Heart right ventricle (tissue), 16 donors: ENCODE measurements at regions not wholly inside any gene's neighbourhood (a gene's known extent, or its start where the extent isn't known, plus 50 kb on each side); places are given as distances from the start of the nearest gene placed in this dataset.

Source experiments
- ATAC-seq, 8 donors: fragments of 200-7000 bp; cut with Tn5 transposase; one replicate each; pipeline ENCODE4 v1.9.1; 2020; ENCODE audit warnings: mild to moderate bottlenecking in 8 of 8, moderate library complexity in 8 of 8, moderate number of reproducible peaks in 1 of 8
- DNase-seq, 2 donors: peaks; one replicate each; pipeline ENCODE4 v3.0.0-alpha.2; 2020
- H3K27ac ChIP-seq, 10 donors: fragments of 200-600 bp; sonication (generic) in 2 of 10; one replicate each; pipeline versions ENCODE4 v1.5.0 to v1.8.0; 2020 to 2022; ENCODE audit warnings: mild to moderate bottlenecking in 3 of 10
- H3K27me3 ChIP-seq, 7 donors: fragments of 200-600 bp; one replicate each; pipeline ENCODE4 v1.8.0; 2021 to 2022; ENCODE audit warnings: mild to moderate bottlenecking in 2 of 7
- H3K36me3 ChIP-seq, 9 donors: fragments of 200-600 bp; sonication (generic) in 1 of 9; one replicate each; pipeline versions ENCODE4 v1.5.0 to v1.8.0; 2020 to 2022; ENCODE audit warnings: mild to moderate bottlenecking in 2 of 9
- H3K4me1 ChIP-seq, 9 donors: fragments of 200-600 bp; sonication (generic) in 1 of 9; one replicate each; pipeline versions ENCODE4 v1.5.0 to v1.8.0; 2020 to 2022; ENCODE audit warnings: mild to moderate bottlenecking in 4 of 9
- H3K4me3 ChIP-seq, 10 donors: fragments of 200-600 bp; sonication (generic) in 2 of 10; one replicate each; pipeline versions ENCODE4 v1.5.0 to v1.8.0; 2020 to 2022; ENCODE audit warnings: mild to moderate bottlenecking in 7 of 10, moderate library complexity in 2 of 10
- H3K9me3 ChIP-seq, 11 donors: fragments of 200-600 bp in 10 of 11; sonication (generic) in 2 of 11; one replicate each; pipeline versions ENCODE4 v1.5.0 to v1.8.0; 2013 to 2022; ENCODE audit warnings: mild to moderate bottlenecking in 2 of 11, control low read depth in 1 of 11, moderate library complexity in 1 of 11
- CTCF ChIP-seq, 9 donors: fragments of 200-600 bp; sonication (generic) in 2 of 9; IDR thresholded peaks; one replicate each; pipeline versions ENCODE4 v1.5.0 to v1.8.0; 2021 to 2022; ENCODE audit warnings: antibody characterized with exemption in 9 of 9, mild to moderate bottlenecking in 5 of 9, moderate library complexity in 1 of 9
- WGBS, 2 donors: extraction: QIAGEN DNeasy Blood & Tissue Kit; methylation state at CpG; one replicate each; pipeline ENCODE4 v1.1.7; 2013; ENCODE audit warnings: inconsistent platforms in 1 of 2; 5-methylcytosine and 5-hydroxymethylcytosine counted together
- intact Hi-C, 10 donors: fragments of 100-400 bp; cut with DNase I; formaldehyde crosslinking; loops; one replicate each; pipeline versions ENCODE4 v1.11.1 to v1.14.2; 2022
- donor health status: Arrhythmogenic right ventricular cardiomyopathy.
- donor health status: ischemic (EF 13 %, LVEDD 7.1; RV severe dilation, severe dysfunction).
- donor health status: healthy with polysubstance abuse.
- donor health status: DM: no; HTN: yes; CAD: no.
- donor health status: DM: no; HTN: no; CAD: no.
- donor health status: ischemic (EF 25% LVEDD 6.9; RV normal size, moderate dysfunction).
- donor health status: ischemic (EF 25% LVEDD 5.7; RV mildly dilated, moderate dysfunction).
- donor health status: healthy.
- donor health status: DM: yes; HTN: yes; CAD: no.
- donor health status: Ischemic cardiomyopathy.
- donor health status: ischemic (EF 35%, LVEDD 5.7; RV mildly dilated, moderate dysfunction).
- donor health status: nonischemic (EF 11% LVEDD 7.7; RV severe dilation, severe dysfunction).
- donor health status: DM: yes; HTN: yes; CAD: no.
- donor health status: PGD.
- donor health status: ischemic (EF 29% LVEDD 5.4; RV normal size, mild dysfunction).
- donor health status: nonischemic (EF 23%, LVEDD 6.1; RV moderate dilation, normal function).

DNA sequence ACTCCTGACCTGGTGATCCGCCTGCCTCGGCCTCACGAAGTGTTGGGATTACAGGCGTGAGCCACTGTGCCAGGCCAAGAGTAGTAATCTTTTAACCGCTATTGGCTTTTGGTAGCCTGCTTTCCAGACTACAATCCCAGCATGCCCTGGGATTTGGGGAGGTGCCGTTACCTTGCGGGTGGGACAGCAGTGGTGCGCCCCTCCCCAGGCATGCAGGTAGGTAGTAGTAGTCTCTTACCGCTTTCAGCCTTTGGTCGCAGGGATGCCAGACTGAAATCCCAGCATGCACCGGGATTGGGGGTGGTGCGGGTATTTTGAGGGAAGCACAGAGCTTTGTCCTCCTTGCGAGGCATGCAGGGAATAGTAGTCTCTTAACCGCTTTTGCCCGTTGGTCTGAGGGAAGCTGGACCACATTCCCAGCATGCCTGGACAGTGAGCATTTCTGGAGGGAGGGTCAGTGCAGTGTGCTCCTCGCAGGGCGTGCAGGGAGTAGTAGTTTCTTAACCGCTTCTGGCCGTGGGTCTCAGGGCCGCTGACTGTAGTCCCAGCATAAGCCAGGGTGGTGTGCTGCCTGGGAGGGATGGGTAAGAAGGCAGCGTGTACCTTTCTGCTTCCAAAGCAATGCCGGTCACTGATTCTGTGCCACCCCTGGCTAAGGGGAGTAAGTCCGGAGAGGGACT is 1686.8 kb downstream of the TP53TG3F start:
- intact Hi-C loops: no loop called here
- Histone ChIP-seq H3K4me3 (no peak overlapping the region), H3K4me1 (no peaks in the 10 kb centered on the region), H3K27ac (no peak overlapping the region), H3K27me3 (no peaks in the 10 kb centered on the region), H3K9me3 (peaks cover 0 to 92% (median 0%) of the 10 kb centered on the region in 11 donors), H3K36me3 (no peaks in the 10 kb centered on the region)
- DNase-seq (no peak), ATAC-seq (no peak)
- 77 to 85% methylated on average over 23 of the region's 23 CpGs for WGBS, 2 donors
- no peak for TF ChIP-seq CTCF (IDR thresholded peaks at IDR 0.05)

DNA sequence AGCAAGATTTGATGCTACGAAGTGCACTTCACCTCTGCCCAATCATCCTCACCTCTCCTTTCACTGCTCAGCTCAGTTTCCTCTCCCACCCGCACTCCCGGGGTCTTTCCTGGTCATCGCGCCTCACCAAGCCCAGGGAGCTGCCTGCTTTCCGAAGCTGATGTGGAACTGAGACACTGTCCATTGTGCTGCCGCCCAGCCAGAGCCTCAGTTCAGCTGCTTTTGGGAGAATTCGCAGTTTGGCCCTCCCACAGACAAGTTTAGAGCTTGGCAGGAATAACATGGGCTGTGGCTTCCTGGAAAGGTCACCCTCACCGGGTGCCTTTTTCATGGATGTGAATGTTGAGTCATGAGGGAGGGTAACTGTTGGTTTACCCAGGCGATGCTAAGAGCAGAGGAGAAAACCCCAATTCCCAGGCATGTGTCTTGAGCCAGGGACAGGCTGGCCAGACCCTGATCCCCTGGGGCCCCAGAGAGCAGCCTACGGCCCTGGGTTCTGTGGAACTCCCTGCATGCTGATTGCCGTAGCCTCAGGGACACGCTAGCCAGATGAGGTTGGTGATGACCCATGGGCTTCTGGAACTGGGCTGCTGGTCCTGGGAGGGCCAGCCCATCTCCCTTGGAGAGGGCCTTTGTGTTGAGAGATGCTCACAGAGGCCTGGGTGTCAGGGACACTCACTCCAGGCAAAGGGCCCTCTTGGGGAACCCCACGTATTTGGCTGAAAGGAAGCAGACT is 1687.5 kb downstream of the TP53TG3F start:
- DNase-seq (no peak), ATAC-seq (no peak)
- H3K9me3 ChIP-seq: peaks cover 0 to 93% (median 0%) of the 10 kb centered on the region in 11 donors
- no peak overlapping the region for H3K4me3 ChIP-seq
- no peaks in the 10 kb centered on the region for H3K4me1 ChIP-seq
- no peaks in the 10 kb centered on the region for H3K36me3 ChIP-seq
- WGBS, 2 donors: 81 to 82% methylated on average over 14 of the region's 14 CpGs
- H3K27me3 ChIP-seq: no peaks in the 10 kb centered on the region
- no peak overlapping the region for H3K27ac ChIP-seq
- no peak for TF ChIP-seq CTCF (IDR thresholded peaks at IDR 0.05)
- intact Hi-C loops: no loop called here

GRCh38 chr16:35147556-35148504 is 1688.4 kb downstream of the TP53TG3F start:
- no peak overlapping the region for H3K4me3 ChIP-seq
- DNase-seq: no peak
- ATAC-seq: no peak
- no peak for TF ChIP-seq CTCF (IDR thresholded peaks at IDR 0.05)
- peaks cover 0 to 93% (median 0%) of the 10 kb centered on the region in 11 donors for H3K9me3 ChIP-seq
- 51 to 57% methylated on average over 10 of the region's 10 CpGs for WGBS, 2 donors
- no peaks in the 10 kb centered on the region for H3K4me1 ChIP-seq
- no peaks in the 10 kb centered on the region for H3K36me3 ChIP-seq
- no peaks in the 10 kb centered on the region for H3K27me3 ChIP-seq
- intact Hi-C loops: no loop called here
- H3K27ac ChIP-seq: no peak overlapping the region

GRCh38 chr16:35148748-35149147 is 1689.3 kb downstream of the TP53TG3F start:
- Histone ChIP-seq H3K36me3 (no peaks in the 10 kb centered on the region), H3K4me1 (no peaks in the 10 kb centered on the region), H3K27ac (no peak overlapping the region), H3K4me3 (no peak overlapping the region), H3K9me3 (peaks cover 0 to 91% (median 0%) of the 10 kb centered on the region in 11 donors), H3K27me3 (no peaks in the 10 kb centered on the region)
- 37 to 44% methylated on average over 3 of the region's 3 CpGs for WGBS, 2 donors
- ATAC-seq (no peak), DNase-seq (no peak)
- TF ChIP-seq CTCF (IDR thresholded peaks at IDR 0.05): no peak
- intact Hi-C loops: no loop called here
